ENCODE measurements at regions not wholly inside any gene's neighbourhood (a gene's known extent, or its start where the extent isn't known, plus 50 kb on each side); places are given as distances from the start of the nearest gene placed in this dataset.

DNA sequence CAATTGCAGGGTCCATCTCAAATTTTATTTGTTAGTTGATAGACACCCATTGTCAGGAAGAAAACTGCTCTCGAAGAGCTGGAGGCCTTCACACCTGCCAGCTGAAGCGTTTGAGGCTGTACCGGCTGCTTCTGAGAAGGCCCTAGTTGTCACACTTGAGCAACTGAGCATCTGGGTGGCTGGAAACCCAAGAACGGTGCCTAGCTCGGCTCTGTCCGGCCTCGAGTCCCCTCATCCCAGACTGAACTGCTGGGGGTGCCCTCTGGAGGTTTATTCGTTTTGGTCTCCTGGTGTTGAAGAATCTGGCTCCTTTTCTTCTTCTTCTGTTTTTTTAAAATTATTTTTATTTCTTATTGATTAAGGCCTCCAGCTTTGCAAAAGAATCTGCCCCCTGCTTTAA, 59.3 kb upstream of the EXOC6 start:
- DNase-seq = no peak
- H3K9me3 ChIP-seq (replicated peaks) = no peaks in the 10 kb centered on the region
- intact Hi-C loops (cut with micrococcal nuclease) = no loop called here
- peaks cover 10% of the 10 kb centered on the region for H3K27me3 ChIP-seq (ENCODE audit: low read depth)
- no peak overlapping the region for H3K4me3 ChIP-seq
- H3K4me1 ChIP-seq = no peaks in the 10 kb centered on the region
- no peak overlapping the region for H3K27ac ChIP-seq (replicated peaks)
- no peaks in the 10 kb centered on the region for H3K36me3 ChIP-seq
- TF ChIP-seq, protein P1, sequence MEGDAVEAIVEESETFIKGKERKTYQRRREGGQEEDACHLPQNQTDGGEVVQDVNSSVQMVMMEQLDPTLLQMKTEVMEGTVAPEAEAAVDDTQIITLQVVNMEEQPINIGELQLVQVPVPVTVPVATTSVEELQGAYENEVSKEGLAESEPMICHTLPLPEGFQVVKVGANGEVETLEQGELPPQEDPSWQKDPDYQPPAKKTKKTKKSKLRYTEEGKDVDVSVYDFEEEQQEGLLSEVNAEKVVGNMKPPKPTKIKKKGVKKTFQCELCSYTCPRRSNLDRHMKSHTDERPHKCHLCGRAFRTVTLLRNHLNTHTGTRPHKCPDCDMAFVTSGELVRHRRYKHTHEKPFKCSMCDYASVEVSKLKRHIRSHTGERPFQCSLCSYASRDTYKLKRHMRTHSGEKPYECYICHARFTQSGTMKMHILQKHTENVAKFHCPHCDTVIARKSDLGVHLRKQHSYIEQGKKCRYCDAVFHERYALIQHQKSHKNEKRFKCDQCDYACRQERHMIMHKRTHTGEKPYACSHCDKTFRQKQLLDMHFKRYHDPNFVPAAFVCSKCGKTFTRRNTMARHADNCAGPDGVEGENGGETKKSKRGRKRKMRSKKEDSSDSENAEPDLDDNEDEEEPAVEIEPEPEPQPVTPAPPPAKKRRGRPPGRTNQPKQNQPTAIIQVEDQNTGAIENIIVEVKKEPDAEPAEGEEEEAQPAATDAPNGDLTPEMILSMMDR (IDR thresholded peaks at IDR 0.05; ENCODE audit: borderline replicate concordance) = no peak

DNA sequence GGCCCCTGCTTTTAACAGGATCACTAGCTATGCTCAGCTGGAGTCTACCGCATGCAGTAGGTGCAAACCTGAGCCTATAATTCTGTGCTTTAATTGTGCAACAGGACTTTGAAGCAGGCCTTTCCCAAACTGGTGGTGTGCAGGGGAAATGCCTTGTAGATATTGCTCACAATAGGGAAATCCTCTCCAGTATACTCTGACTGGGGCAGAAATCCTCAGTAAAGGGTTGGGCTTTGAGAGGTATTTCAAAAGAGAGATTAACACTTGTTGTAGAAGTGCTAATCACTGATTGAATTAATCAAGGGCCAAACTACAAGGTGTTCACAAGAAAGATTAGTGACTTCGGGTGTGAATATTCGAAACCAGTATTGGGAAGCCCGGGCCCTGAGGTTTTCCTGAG, 58.5 kb upstream of the EXOC6 start:
- H3K27ac ChIP-seq (replicated peaks) = no peak overlapping the region

GRCh38 chr10:92790440-92790839, 57.9 kb upstream of the EXOC6 start:
- Histone ChIP-seq H3K27ac (replicated peaks) (no peak overlapping the region), H3K27me3 (ENCODE audit: low read depth) (peaks cover 10% of the 10 kb centered on the region)
- DNase-seq = no peak

More for the DNA sequence above, 58.5 kb upstream of the EXOC6 start:
- Histone ChIP-seq H3K9me3 (replicated peaks) (no peaks in the 10 kb centered on the region), H3K4me3 (no peak overlapping the region), H3K27me3 (ENCODE audit: low read depth) (peaks cover 10% of the 10 kb centered on the region), H3K4me1 (no peaks in the 10 kb centered on the region), H3K36me3 (no peaks in the 10 kb centered on the region)
- TF ChIP-seq, protein P1 (IDR thresholded peaks at IDR 0.05; ENCODE audit: borderline replicate concordance) = no peak
- intact Hi-C loops (cut with micrococcal nuclease) = no loop called here
- DNase-seq = no peak

DNA sequence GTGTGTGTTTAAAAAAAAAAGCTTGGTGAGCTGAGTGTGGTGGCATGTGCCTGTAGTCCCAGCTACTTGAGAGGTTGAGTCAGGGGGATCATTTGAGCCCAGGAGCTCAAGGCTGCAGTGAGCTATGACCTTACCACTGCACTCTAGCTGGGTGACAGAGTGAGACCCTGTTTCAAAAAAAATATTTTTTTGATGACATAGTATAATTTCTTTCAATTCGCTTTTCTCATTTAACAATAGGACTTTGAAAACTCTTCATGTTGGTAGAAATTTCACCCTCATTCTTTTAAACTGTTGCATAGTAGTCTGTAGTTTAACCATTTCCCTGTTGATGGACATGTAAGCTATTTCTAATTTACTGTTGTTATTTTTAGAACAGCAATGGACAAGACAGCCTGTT, 55.7 kb upstream of the EXOC6 start:
- Histone ChIP-seq H3K4me1 (no peaks in the 10 kb centered on the region), H3K36me3 (no peaks in the 10 kb centered on the region), H3K27ac (replicated peaks) (no peak overlapping the region), H3K4me3 (no peak overlapping the region), H3K9me3 (replicated peaks) (peaks cover 9% of the 10 kb centered on the region), H3K27me3 (ENCODE audit: low read depth) (peaks cover 1% of the 10 kb centered on the region)
- TF ChIP-seq, protein P1 (IDR thresholded peaks at IDR 0.05; ENCODE audit: borderline replicate concordance) = no peak
- intact Hi-C loops (cut with micrococcal nuclease) = no loop called here
- no peak for DNase-seq

More at GRCh38 chr10:92790440-92790839, 57.9 kb upstream of the EXOC6 start:
- no peak overlapping the region for H3K4me3 ChIP-seq
- H3K9me3 ChIP-seq (replicated peaks) = no peaks in the 10 kb centered on the region
- intact Hi-C loops (cut with micrococcal nuclease) = no loop called here
- TF ChIP-seq, protein P1 (IDR thresholded peaks at IDR 0.05; ENCODE audit: borderline replicate concordance) = no peak
- H3K36me3 ChIP-seq = no peaks in the 10 kb centered on the region
- no peaks in the 10 kb centered on the region for H3K4me1 ChIP-seq
